HEK293T (cell line): ENCODE measurements at regions not wholly inside any gene's neighbourhood (a gene's known extent, or its start where the extent isn't known, plus 50 kb on each side); places are given as distances from the start of the nearest gene placed in this dataset.

ENCODE experiments used
- CTCF ChIA-PET: fragments of 350-600 bp; formaldehyde crosslinking; extraction: SDS; loops from one replicate; lab custom pipeline; 2021; ENCODE audit warnings: antibody characterized with exemption, inconsistent platforms; lab: Yijun Ruan, JAX
- POLR2A ChIA-PET: fragments of 350-600 bp; formaldehyde crosslinking; extraction: SDS; loops from one replicate; lab custom pipeline; 2020; ENCODE audit warnings: antibody characterized with exemption, inconsistent platforms; lab: Yijun Ruan, JAX
- DNase-seq: peaks from one replicate; pipeline ENCODE4 v3.0.0; 2012; ENCODE audit warnings: mixed read lengths; ENCODE audit errors: extremely low spot score
- ARNT ChIP-seq: fragments of 450-650 bp; IDR thresholded peaks from 2 replicates; pipeline ENCODE4 v1.6.1; 2017; ENCODE audit warnings: mild to moderate bottlenecking
- BHLHE40 ChIP-seq: fragments of 450-650 bp; IDR thresholded peaks from 2 replicates; pipeline ENCODE4 v1.6.1; 2016; ENCODE audit warnings: mild to moderate bottlenecking, moderate library complexity, borderline replicate concordance
- CTBP1 ChIP-seq: fragments of 450-650 bp; IDR thresholded peaks from 2 replicates; pipeline ENCODE4 v1.6.1; 2016; ENCODE audit warnings: borderline replicate concordance
- ELF4 ChIP-seq: fragments of 450-650 bp; IDR thresholded peaks from 2 replicates; pipeline ENCODE4 v1.6.1; 2017; ENCODE audit warnings: antibody characterized with exemption
- FOXA1 ChIP-seq: fragments of 450-650 bp; IDR thresholded peaks from 2 replicates; pipeline ENCODE4 v1.6.1; 2016; ENCODE audit warnings: mild to moderate bottlenecking
- FOXK2 ChIP-seq: fragments of 450-650 bp; IDR thresholded peaks from 2 replicates; pipeline ENCODE4 v1.6.1; 2016; ENCODE audit warnings: mild to moderate bottlenecking
- FOXM1 ChIP-seq: fragments of 450-650 bp; IDR thresholded peaks from 2 replicates; pipeline ENCODE4 v1.6.1; 2017; ENCODE audit warnings: mild to moderate bottlenecking, borderline replicate concordance
- HDGF ChIP-seq: fragments of 450-650 bp; IDR thresholded peaks from 2 replicates; pipeline ENCODE4 v1.6.1; 2017; ENCODE audit warnings: antibody characterized with exemption, borderline replicate concordance
- L3MBTL2 ChIP-seq: fragments of 450-650 bp; conservative IDR thresholded peaks from 2 replicates; pipeline ENCODE4 v1.6.1; 2016; ENCODE audit warnings: mild to moderate bottlenecking
- LEF1 ChIP-seq: fragments of 450-650 bp; IDR thresholded peaks from 2 replicates; pipeline ENCODE4 v1.6.1; 2017; ENCODE audit warnings: mild to moderate bottlenecking, borderline replicate concordance
- NFRKB ChIP-seq: fragments of 450-650 bp; IDR thresholded peaks from 2 replicates; pipeline ENCODE4 v1.6.1; 2016; ENCODE audit warnings: mild to moderate bottlenecking, moderate library complexity
- PKNOX1 ChIP-seq: fragments of 450-650 bp; IDR thresholded peaks from 2 replicates; pipeline ENCODE4 v1.6.1; 2016
- SP1 ChIP-seq: fragments of 450-650 bp; IDR thresholded peaks from 2 replicates; pipeline ENCODE4 v1.6.1; 2017
- SUZ12 ChIP-seq: fragments of 450-650 bp; IDR thresholded peaks from 2 replicates; pipeline ENCODE4 v1.6.1; 2016; ENCODE audit warnings: mild to moderate bottlenecking
- TARDBP ChIP-seq: fragments of 450-650 bp; IDR thresholded peaks from 2 replicates; pipeline ENCODE4 v1.6.1; 2016
- ZNF384 ChIP-seq: fragments of 450-650 bp; IDR thresholded peaks from 2 replicates; pipeline ENCODE4 v1.6.1; 2016

- no peak for TF ChIP-seq PKNOX1
- TF ChIP-seq LEF1: no peak
- TF ChIP-seq FOXA1: no peak
- TF ChIP-seq L3MBTL2: no peak
- TF ChIP-seq SP1: no peak
- TF ChIP-seq TARDBP: no peak
- TF ChIP-seq FOXM1: no peak
- TF ChIP-seq CTBP1: no peak
- no peak for TF ChIP-seq FOXK2
- no peak for TF ChIP-seq ARNT
- no peak for TF ChIP-seq BHLHE40
- TF ChIP-seq HDGF: no peak
- no peak for TF ChIP-seq SUZ12
- no peak for TF ChIP-seq ELF4
- POLR2A ChIA-PET: no interaction called here
- no peak for DNase-seq
- CTCF ChIA-PET: no interaction called here
These were observed 874.9 kb downstream of the RNF144A start for GRCh38 chr2:7792031-7792651.

GRCh38 chr2:7795778-7796563 is 878.8 kb downstream of the RNF144A start:
- ChIA-PET POLR2A (no interaction called here), CTCF (no interaction called here)
- TF ChIP-seq BHLHE40 (no peak), SUZ12 (no peak), FOXM1 (no peak), CTBP1 (no peak), ZNF384 (no peak), NFRKB (no peak), ARNT (no peak), PKNOX1 (no peak), HDGF (no peak), LEF1 (no peak), ELF4 (no peak), FOXK2 (no peak), FOXA1 (no peak)
- DNase-seq: no peak

- ChIA-PET POLR2A (no interaction called here), CTCF (no interaction called here)
- TF ChIP-seq L3MBTL2 (no peak), SP1 (no peak), SUZ12 (no peak), ELF4 (no peak), CTBP1 (no peak)
These were observed 881.8 kb upstream of the ID2 start for GRCh38 chr2:7800031-7800430.

GRCh38 chr2:7801212-7801611 is 880.6 kb upstream of the ID2 start:
- POLR2A ChIA-PET: no interaction called here
- CTCF ChIA-PET: no interaction called here
- TF ChIP-seq TARDBP: no peak
- no peak for TF ChIP-seq ZNF384
- TF ChIP-seq CTBP1: no peak
- no peak for TF ChIP-seq L3MBTL2
- no peak for TF ChIP-seq FOXA1
- no peak for TF ChIP-seq FOXK2
- no peak for TF ChIP-seq HDGF
- no peak for TF ChIP-seq ELF4
- no peak for TF ChIP-seq LEF1
- TF ChIP-seq PKNOX1: no peak
- TF ChIP-seq ARNT: no peak
- no peak for DNase-seq

More at GRCh38 chr2:7800031-7800430, 881.8 kb upstream of the ID2 start:
- no peak for DNase-seq

GRCh38 chr2:7803515-7803914 is 878.3 kb upstream of the ID2 start:
- ChIA-PET POLR2A (no interaction called here), CTCF (no interaction called here)
- no peak for DNase-seq
- TF ChIP-seq LEF1 (no peak), ZNF384 (no peak), ELF4 (no peak), TARDBP (no peak)

GRCh38 chr2:7809640-7810039 is 872.2 kb upstream of the ID2 start:
- ChIA-PET POLR2A (no interaction called here), CTCF (no interaction called here)
- TF ChIP-seq CTBP1: no peak
- no peak for TF ChIP-seq L3MBTL2
- no peak for TF ChIP-seq BHLHE40
- TF ChIP-seq LEF1: no peak
- no peak for TF ChIP-seq TARDBP
- TF ChIP-seq FOXK2: no peak
- no peak for TF ChIP-seq ZNF384
- TF ChIP-seq FOXM1: no peak
- no peak for TF ChIP-seq SP1
- no peak for DNase-seq

GRCh38 chr2:7811073-7811472 is 870.8 kb upstream of the ID2 start:
- ChIA-PET POLR2A (no interaction called here), CTCF (no interaction called here)
- DNase-seq: no peak
- TF ChIP-seq SUZ12 (no peak), SP1 (no peak), ZNF384 (no peak), L3MBTL2 (no peak), NFRKB (no peak), BHLHE40 (no peak), TARDBP (no peak), LEF1 (no peak), FOXM1 (no peak), CTBP1 (no peak), HDGF (no peak), ARNT (no peak), FOXK2 (no peak), FOXA1 (no peak), PKNOX1 (no peak), ELF4 (no peak)
